A673 (cell line): ENCODE measurements at regions not wholly inside any gene's neighbourhood (a gene's known extent, or its start where the extent isn't known, plus 50 kb on each side); places are given as distances from the start of the nearest gene placed in this dataset.

Experiments
- EZH2 ChIP-seq: fragments of 200-600 bp; sonication (generic); IDR thresholded peaks from 2 replicates; pipeline ENCODE4 v1.6.1; 2017; ENCODE audit warnings: borderline replicate concordance, low read depth, mild to moderate bottlenecking, mixed read lengths, antibody characterized with exemption, low read length; ENCODE audit not compliant: poor library complexity, severe bottlenecking
- TF ChIP-seq, protein P1 (sequence below): fragments of 300-800, 200-600 bp; sonication (generic); conservative IDR thresholded peaks from 2 replicates; pipeline ENCODE4 v1.5.1; 2017; ENCODE audit warnings: low read depth, mild to moderate bottlenecking, antibody characterized with exemption, low read length, moderate library complexity, mixed read lengths

DNA sequence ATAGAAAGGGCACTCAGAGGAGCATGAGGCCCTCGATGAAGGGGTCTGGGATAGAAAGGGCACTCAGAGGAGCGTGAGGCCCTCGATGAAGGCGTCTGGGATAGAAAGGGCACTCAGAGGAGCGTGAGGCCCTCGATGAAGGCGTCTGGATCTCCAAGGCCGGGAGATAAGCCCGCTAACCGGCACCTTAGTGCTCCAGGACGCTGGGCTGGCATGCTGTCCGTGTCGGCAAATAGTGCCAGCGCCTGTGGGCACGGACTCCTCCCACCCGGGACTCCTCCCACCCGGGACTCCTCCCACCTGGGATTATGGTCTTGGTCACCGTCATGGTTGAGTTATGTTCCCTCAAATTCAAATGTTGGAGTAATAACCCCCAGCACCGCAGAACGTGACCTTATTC is 725.3 kb downstream of the BRD1 start:
- TF ChIP-seq, protein P1, sequence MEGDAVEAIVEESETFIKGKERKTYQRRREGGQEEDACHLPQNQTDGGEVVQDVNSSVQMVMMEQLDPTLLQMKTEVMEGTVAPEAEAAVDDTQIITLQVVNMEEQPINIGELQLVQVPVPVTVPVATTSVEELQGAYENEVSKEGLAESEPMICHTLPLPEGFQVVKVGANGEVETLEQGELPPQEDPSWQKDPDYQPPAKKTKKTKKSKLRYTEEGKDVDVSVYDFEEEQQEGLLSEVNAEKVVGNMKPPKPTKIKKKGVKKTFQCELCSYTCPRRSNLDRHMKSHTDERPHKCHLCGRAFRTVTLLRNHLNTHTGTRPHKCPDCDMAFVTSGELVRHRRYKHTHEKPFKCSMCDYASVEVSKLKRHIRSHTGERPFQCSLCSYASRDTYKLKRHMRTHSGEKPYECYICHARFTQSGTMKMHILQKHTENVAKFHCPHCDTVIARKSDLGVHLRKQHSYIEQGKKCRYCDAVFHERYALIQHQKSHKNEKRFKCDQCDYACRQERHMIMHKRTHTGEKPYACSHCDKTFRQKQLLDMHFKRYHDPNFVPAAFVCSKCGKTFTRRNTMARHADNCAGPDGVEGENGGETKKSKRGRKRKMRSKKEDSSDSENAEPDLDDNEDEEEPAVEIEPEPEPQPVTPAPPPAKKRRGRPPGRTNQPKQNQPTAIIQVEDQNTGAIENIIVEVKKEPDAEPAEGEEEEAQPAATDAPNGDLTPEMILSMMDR, result no peak
- no peak for TF ChIP-seq EZH2
